Effector memory CD4-positive, alpha-beta T cell (primary cell): ENCODE measurements at regions not wholly inside any gene's neighbourhood (a gene's known extent, or its start where the extent isn't known, plus 50 kb on each side); places are given as distances from the start of the nearest gene placed in this dataset.

Experiments used
- DNase-seq, 3 donors: peaks; one replicate each; pipeline ENCODE4 v3.0.0-alpha.2; 2020
- H3K27ac ChIP-seq: 2 replicates; pipeline ENCODE4 v1.7.0; 2013; ENCODE audit warnings: mild to moderate bottlenecking, low read length, moderate library complexity; ENCODE audit not compliant: insufficient read depth, poor library complexity, severe bottlenecking
- H3K27me3 ChIP-seq: replicated peaks from 2 replicates; pipeline ENCODE4 v1.7.0; 2013; ENCODE audit warnings: mild to moderate bottlenecking, low read length; ENCODE audit not compliant: insufficient read depth, control insufficient read depth, poor library complexity, severe bottlenecking
- H3K36me3 ChIP-seq: 2 replicates; pipeline ENCODE4 v1.7.0; 2013; ENCODE audit warnings: mild to moderate bottlenecking, low read length, moderate library complexity; ENCODE audit not compliant: control insufficient read depth, insufficient read depth
- H3K4me1 ChIP-seq: 2 replicates; pipeline ENCODE4 v1.7.0; 2013; ENCODE audit warnings: low read length, mild to moderate bottlenecking; ENCODE audit not compliant: control insufficient read depth, insufficient read depth, poor library complexity, severe bottlenecking
- H3K4me3 ChIP-seq: 2 replicates; pipeline ENCODE4 v1.7.0; 2013; ENCODE audit warnings: low read length, low read depth, mild to moderate bottlenecking; ENCODE audit not compliant: insufficient read depth, poor library complexity, severe bottlenecking
- H3K9me3 ChIP-seq: 2 replicates; pipeline ENCODE4 v1.7.0; 2013; ENCODE audit warnings: mild to moderate bottlenecking, low read length, moderate library complexity; ENCODE audit not compliant: control insufficient read depth

DNA sequence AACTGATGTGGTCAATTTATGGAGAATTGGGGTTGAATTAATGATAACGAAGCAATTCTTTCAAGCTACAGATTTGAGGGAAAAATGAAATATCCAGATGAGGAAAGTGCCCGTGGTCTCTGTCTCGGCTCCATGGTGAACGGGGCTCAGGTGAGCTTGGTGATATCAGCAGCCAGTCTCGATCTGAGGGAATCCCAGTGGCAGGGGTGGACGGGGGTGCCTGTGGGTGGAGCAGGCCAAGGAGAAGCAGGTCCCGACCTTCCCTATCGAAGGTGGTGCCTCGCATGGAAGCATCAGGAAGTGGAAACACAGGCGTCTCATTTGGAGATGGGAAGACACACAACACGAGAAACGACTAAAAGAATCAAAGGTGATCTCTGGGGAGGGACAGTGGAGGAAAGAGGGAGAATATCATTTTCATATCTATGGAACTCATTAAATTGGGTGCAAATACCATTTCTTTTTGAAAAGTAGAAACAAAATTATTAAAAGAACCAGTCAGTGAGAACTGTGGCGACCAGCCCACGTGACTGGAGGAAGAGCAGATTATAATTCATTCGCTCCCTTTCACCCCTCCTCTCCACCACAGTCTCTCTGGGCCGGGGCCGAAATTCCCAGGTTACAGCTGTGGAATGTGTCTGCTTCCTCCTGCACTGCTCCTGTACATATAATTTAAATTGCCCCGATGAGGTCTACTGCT lies 354.3 kb upstream of the SFSWAP start:
- Histone ChIP-seq H3K27me3 (peaks cover 4% of the 10 kb centered on the region), H3K36me3 (no peaks in the 10 kb centered on the region), H3K9me3 (no peaks in the 10 kb centered on the region), H3K4me3 (no peak overlapping the region), H3K27ac (no peak overlapping the region), H3K4me1 (no peaks in the 10 kb centered on the region)
- DNase-seq = no peak

DNA sequence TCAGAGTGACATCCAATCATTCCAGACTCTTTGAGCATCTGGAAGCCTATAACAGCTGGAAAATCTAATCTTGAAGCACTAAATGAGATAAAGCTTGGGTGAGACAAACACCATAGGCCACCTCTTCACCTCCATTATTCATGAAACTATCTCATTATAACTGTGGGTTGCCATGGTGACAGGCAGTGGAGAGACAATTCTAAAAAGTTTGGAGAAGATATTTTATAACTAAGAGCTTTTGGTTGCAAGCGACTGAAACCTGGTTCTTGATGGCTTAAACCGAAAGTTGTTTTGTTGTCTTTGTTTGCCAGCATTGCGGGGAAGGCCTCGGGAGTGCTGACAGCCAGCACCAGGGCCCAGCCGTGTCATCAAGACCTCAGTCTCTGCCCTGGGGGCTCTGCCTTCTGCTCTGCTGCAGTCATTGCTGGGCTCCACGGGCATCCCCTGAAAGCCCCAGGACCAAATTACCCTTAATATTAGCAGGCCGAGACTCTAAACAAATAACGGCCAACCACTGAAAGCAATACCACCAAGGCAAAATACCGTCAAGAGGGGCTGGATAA lies 353.6 kb upstream of the SFSWAP start:
- Histone ChIP-seq H3K9me3 (no peaks in the 10 kb centered on the region), H3K4me1 (no peaks in the 10 kb centered on the region), H3K27ac (no peak overlapping the region), H3K4me3 (no peak overlapping the region), H3K36me3 (no peaks in the 10 kb centered on the region), H3K27me3 (peaks cover 4% of the 10 kb centered on the region)
- no peak for DNase-seq

DNA sequence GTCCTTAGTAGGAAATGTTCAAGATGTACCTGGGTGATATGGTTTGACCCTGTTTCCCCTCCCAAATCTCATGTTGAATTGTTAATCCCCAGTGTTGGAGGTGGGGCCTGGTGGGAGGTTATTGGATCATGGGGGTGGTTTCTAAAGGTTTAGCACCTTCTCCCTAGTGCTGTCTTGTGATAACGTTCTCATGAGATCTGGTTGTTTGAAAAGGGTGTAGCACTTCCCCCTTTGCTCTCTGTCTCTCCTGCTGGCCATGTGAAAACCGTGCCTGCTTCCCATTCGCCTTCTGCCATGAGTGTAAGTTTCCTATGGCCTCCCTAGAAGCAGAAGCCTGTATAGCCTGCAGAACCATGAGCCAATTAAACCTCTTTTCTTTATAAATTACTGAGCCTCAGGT lies 353.0 kb upstream of the SFSWAP start:
- DNase-seq = no peak
- no peaks in the 10 kb centered on the region for H3K36me3 ChIP-seq

DNA sequence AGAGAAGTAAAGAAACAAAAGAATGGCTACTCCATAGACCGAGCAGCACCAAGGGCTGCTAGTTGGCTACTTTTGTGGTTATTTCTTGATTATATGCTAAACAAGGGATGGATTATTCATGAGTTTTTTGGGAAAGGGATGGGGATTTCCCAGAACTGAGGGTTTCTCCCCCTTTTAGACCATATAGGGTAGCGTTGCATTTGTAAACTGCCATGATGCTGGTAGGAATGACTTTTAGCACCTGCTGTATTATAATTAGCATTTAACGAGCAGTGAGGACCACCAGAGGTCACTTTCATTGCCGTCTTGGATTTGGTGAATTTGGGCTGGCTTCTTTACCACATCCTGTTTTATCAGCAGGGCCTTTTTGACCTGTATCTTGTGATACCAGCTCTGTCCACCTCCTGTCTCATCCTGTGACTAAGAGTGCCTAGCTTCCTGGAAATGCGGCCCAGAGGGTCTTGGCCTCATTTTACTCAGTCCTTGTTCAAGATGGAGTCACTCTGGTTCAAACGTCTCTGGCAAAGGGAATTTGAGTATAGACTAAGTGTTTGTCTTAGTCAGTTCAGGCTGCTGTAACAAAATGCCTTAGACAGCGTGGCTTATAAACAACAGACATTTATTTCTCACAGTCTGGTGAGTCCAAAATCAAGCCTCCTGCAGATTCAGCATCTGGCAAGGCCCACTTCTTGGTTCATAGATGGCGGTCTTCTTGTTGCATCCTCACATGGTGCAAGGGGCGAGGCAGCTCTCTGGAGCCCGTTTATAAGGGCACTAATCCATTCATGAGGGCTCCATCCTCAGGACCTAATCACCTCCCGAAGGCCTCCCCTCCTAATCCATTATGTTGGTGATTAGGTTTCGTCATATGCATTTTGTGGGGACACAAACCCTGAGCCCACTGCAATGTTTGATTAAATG lies 348.3 kb upstream of the SFSWAP start:
- Histone ChIP-seq H3K4me1 (no peaks in the 10 kb centered on the region), H3K4me3 (no peak overlapping the region), H3K27ac (no peak overlapping the region), H3K36me3 (no peaks in the 10 kb centered on the region), H3K9me3 (no peaks in the 10 kb centered on the region), H3K27me3 (no peaks in the 10 kb centered on the region)
- DNase-seq = no peak

More for the DNA sequence above, 353.0 kb upstream of the SFSWAP start:
- no peaks in the 10 kb centered on the region for H3K9me3 ChIP-seq
- H3K4me1 ChIP-seq = no peaks in the 10 kb centered on the region
- H3K27ac ChIP-seq = no peak overlapping the region
- peaks cover 4% of the 10 kb centered on the region for H3K27me3 ChIP-seq
- H3K4me3 ChIP-seq = no peak overlapping the region

DNA sequence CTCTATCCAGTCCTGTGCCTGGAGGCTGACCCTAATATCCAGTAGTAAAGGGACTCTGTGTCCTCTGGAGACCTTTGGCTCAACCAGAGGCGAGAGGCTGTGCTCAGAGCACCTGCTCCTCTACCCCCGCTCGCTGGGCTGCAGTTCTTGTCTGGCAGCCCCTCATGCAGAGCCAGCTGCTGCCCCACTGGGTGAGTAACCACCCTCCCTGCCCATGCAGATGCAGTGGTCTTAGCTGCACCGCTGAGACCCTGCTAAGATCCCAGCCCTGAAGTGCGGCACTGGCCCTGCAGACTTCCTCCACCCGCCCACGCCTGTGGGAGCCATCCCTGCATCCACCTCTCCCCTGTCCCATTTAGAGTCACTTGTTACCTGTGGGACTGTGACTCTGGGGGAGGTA lies 347.5 kb upstream of the SFSWAP start:
- Histone ChIP-seq H3K36me3 (no peaks in the 10 kb centered on the region), H3K27ac (no peak overlapping the region), H3K9me3 (no peaks in the 10 kb centered on the region), H3K4me3 (no peak overlapping the region), H3K4me1 (no peaks in the 10 kb centered on the region), H3K27me3 (no peaks in the 10 kb centered on the region)
- DNase-seq = no peak

DNA sequence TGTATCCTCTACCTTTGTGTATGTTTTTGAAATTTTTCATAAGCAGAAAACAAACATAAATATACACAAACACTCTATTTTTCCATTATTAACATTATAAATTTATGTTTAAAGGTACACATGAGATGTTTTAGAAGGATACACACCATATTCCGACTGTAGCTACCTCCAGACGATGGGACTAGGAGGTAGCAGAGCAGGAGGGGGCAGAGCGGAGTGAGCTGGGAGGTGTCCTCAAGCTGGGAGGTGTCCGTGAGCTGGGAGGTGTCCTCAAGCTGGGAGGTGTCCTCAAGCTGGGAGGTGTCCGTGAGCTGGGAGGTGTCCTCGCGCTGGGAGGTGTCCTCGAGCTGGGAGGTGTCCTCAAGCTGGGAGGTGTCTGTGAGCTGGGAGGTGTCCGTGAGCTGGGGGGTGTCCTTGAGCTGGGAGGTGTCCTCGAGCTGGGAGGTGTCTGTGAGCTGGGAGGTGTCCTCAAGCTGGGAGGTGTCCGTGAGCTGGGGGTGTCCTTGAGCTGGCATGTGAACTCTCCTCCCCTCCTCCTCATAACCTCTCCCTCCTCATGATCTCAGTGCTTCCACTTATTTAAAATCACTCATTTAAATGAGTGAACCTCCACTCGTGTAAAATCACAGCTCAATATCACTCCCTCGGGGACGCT lies 346.9 kb upstream of the SFSWAP start:
- no peak overlapping the region for H3K27ac ChIP-seq
- no peaks in the 10 kb centered on the region for H3K4me1 ChIP-seq
- H3K4me3 ChIP-seq = no peak overlapping the region
- H3K9me3 ChIP-seq = no peaks in the 10 kb centered on the region
- no peak for DNase-seq
- H3K27me3 ChIP-seq = no peaks in the 10 kb centered on the region
- H3K36me3 ChIP-seq = no peaks in the 10 kb centered on the region

DNA sequence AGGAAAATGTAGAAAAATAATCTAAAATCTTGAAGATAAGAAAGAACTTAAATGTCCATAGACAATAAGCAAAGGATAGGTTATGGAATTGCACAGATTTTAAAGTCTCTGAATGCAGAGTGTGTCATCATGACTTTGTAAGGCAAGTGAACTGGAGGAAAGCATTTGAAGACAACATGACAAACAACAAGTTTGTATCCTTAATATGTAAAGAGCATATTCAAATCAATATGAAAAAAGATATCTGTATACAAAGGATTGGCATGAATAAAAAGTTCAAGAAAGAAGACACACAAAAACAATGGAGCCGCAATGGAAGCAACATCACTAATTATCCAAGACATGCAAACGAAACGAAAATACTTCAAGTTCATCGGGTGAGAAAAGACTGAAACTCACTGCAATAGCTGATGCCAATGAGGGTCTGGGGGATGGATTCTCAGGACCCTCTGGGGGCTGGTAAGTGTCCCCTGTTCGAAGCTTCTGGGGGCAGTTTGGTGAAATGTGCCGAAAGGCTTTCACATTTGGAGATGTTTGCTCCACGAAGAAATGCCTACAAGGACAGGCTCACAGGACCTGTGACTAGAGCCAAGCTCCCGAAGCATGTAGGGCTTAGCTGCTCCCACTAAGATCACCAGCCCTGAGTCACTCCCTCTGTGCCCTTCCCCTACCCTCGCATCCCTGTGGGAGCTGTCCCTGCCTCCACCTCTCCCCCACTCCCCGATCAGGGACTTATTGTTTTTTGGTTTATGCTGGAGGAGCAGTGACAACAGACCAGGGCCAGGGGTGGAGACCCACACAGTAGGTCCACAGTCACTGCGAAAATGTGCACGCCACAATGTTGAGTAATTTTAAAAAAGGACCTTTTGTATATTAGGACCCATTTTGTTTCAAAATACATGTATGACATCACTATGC lies 345.7 kb upstream of the SFSWAP start:
- H3K27me3 ChIP-seq = no peaks in the 10 kb centered on the region
- H3K27ac ChIP-seq = no peak overlapping the region
- H3K9me3 ChIP-seq = no peaks in the 10 kb centered on the region
- no peak overlapping the region for H3K4me3 ChIP-seq
- no peaks in the 10 kb centered on the region for H3K4me1 ChIP-seq
- DNase-seq = no peak
- no peaks in the 10 kb centered on the region for H3K36me3 ChIP-seq

DNA sequence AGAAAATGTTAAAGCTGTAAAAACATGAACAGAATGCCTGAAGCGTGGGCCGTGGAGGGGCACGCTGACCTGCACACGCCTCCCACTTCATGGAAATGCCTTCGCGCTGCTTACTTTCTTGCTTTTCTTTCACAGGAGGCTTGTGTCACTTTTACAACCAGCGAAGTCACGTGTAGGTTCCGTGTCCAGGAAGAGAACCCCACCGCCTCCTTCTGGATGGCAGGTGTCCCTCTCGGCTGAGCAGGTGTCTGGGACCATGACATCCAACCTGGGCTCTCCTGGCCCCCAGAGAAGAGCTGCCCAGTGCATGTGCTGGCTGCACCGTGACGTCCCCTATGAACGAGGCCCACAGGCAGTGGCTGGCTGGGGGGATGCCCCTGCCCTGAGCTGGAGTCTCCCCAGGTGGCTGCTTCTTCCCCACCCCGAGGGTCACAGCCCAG lies 345.0 kb upstream of the SFSWAP start:
- Histone ChIP-seq H3K27me3 (no peaks in the 10 kb centered on the region), H3K4me3 (no peak overlapping the region), H3K36me3 (no peaks in the 10 kb centered on the region), H3K9me3 (no peaks in the 10 kb centered on the region), H3K27ac (no peak overlapping the region), H3K4me1 (no peaks in the 10 kb centered on the region)
- DNase-seq = no peak

DNA sequence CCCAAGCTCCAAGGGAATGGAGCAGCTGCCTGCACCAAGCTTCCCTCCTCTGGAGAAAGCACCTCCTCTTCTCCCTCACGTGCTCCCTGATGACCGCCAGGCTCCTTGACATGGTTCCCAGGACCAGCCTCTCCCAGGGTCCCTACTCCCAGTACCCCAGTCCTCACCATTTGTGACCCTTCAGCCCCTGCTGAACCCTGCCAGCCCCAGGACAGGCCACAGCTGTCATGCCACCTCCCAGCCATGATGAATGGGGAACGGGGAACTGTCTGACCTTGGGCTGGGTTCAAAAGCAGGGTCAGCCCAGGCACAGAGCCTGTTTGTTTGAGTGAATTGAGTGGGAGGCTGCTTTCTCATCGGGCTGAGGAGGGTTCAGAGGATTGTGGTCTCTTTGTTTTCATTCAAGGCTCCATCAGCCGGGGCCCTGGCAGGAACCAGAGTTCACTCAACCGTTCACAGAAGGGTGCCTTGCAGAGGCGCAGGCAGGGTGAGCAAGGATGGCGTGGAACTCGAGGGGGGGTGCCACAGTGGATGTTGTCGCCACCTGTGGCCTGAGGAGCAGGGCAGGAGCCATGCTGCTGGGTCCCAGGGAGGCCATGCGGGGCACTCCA lies 344.5 kb upstream of the SFSWAP start:
- Histone ChIP-seq H3K27ac (no peak overlapping the region), H3K27me3 (no peaks in the 10 kb centered on the region), H3K9me3 (no peaks in the 10 kb centered on the region), H3K4me1 (no peaks in the 10 kb centered on the region), H3K4me3 (no peak overlapping the region), H3K36me3 (no peaks in the 10 kb centered on the region)
- DNase-seq = no peak
